GM13976 (cell line): ENCODE measurements at regions not wholly inside any gene's neighbourhood (a gene's known extent, or its start where the extent isn't known, plus 50 kb on each side); places are given as distances from the start of the nearest gene placed in this dataset.

ENCODE experiments used
- DNase-seq: peaks from one replicate; pipeline ENCODE4 v3.0.0; 2012; ENCODE audit warnings: low spot score
- CTCF ChIP-seq: IDR thresholded peaks from 2 replicates; pipeline ENCODE4 v1.5.1; 2012; ENCODE audit warnings: borderline replicate concordance, mild to moderate bottlenecking; ENCODE audit not compliant: insufficient read depth; ENCODE audit errors: extremely low read depth, missing control alignments, control extremely low read depth
- in situ Hi-C: fragments of 300-500 bp; cut with MboI; formaldehyde crosslinking; loops from one replicate; pipeline ENCODE4 v1.12.0; 2022; ENCODE audit warnings: low sequenced_read_pairs, mixed read lengths, inconsistent platforms; ENCODE audit not compliant: unreplicated experiment

DNA sequence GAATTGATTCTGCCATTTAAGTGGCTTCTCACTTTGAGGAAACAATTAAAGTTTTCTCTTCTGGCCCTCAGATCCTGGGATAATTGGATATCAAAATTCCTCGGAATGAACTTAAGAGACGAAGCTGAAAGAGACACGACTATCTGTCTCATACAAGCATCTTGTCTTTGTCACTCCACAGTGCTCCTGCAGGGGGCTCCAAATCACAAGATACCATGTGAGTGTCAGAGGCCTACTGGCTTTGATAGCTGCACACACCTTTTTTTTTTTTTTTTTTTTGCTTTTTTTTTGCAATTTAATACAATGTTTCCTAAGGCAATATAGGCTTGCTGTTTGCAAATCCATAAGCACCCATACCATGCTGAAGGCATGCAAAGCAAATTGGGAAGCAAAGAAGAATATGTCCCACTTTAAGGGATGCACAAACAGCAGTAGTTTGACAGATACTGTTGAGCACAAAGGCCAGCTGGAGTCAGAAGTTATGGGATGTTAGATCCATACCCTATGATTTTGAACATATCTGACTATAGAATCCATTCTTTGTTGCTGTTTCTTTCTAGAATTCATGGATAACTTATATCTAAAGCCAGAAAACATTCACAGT is 109.0 kb upstream of the CBLN2 start:
- peak; percentile 60 for TF ChIP-seq CTCF
- in situ Hi-C loops = no loop called here
- DNase-seq = peak; percentile 51

GRCh38 chr18:72651033-72651432 is 106.9 kb upstream of the CBLN2 start:
- no peak for DNase-seq
- in situ Hi-C loops = no loop called here
- no peak for TF ChIP-seq CTCF

GRCh38 chr18:72648481-72648960 is 104.4 kb upstream of the CBLN2 start:
- no peak for TF ChIP-seq CTCF
- no peak for DNase-seq
- in situ Hi-C loops = no loop called here

GRCh38 chr18:72648079-72648478 is 103.9 kb upstream of the CBLN2 start:
- in situ Hi-C loops = no loop called here
- TF ChIP-seq CTCF = no peak

GRCh38 chr18:72640557-72640956 is 96.4 kb upstream of the CBLN2 start:
- DNase-seq = no peak
- in situ Hi-C loops = no loop called here
- no peak for TF ChIP-seq CTCF

More at GRCh38 chr18:72648079-72648478, 103.9 kb upstream of the CBLN2 start:
- no peak for DNase-seq

- no peak for TF ChIP-seq CTCF
- in situ Hi-C loops = no loop called here
- DNase-seq = no peak
Measured at GRCh38 chr18:72638376-72638775, 94.2 kb upstream of the CBLN2 start.

DNA sequence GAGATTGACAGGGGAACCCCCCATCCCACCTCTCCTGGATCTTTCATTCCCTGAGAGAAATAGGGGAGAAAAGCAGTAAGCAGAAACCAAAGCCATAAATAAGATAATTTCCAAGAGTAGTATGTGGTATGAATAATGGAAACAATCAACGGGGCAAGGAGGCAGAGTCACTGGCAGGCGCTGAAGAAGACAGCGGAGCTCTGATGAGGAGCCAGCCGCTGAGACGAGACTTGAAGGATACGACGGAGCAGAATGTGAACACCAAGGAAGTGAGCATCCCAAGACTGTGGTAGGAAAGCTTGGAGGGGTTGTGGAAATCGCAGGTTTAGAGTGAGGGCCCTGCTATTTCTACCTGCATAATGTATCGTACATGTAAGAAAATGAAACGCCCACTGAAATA is 93.6 kb upstream of the CBLN2 start:
- TF ChIP-seq CTCF = no peak
- DNase-seq = no peak
- in situ Hi-C loops = no loop called here
